Prostate gland (tissue), 2 donors: ENCODE measurements at regions not wholly inside any gene's neighbourhood (a gene's known extent, or its start where the extent isn't known, plus 50 kb on each side); places are given as distances from the start of the nearest gene placed in this dataset.

Source experiments
- DNase-seq: peaks from one replicate; pipeline ENCODE4 v3.0.0-alpha.2; 2019; ENCODE audit warnings: low spot score
- H3K27ac ChIP-seq, 2 donors: fragments of 200-600 bp; sonication (generic); 2 replicates each; pipeline ENCODE4 v1.5.1; 2017 to 2019
- H3K27me3 ChIP-seq: fragments of 200-600 bp; sonication (generic); replicated peaks from 2 replicates; pipeline ENCODE4 v1.5.1; 2019; ENCODE audit not compliant: insufficient read depth
- H3K36me3 ChIP-seq, 2 donors: fragments of 200-600 bp; sonication (generic); 1 replicate in 1 of 2; 2 replicates in 1 of 2; pipeline versions ENCODE4 v1.5.1 to v1.8.1; 2017 to 2019
- H3K4me1 ChIP-seq: fragments of 200-600 bp; sonication (generic); replicated peaks from 2 replicates; pipeline ENCODE4 v1.5.1; 2019
- H3K4me3 ChIP-seq, 2 donors: fragments of 200-600 bp; sonication (generic); 2 replicates each; pipeline ENCODE4 v1.5.1; 2017 to 2019
- H3K9me3 ChIP-seq: fragments of 200-600 bp; sonication (generic); 2 replicates; pipeline ENCODE4 v1.5.1; 2017
- POLR2A ChIP-seq: fragments of 450-650 bp; IDR thresholded peaks from one replicate; pipeline ENCODE4 v1.6.1; 2016; ENCODE audit warnings: antibody characterized with exemption, mild to moderate bottlenecking
- POLR2AphosphoS5 ChIP-seq: sonication (generic); formaldehyde crosslinking; IDR thresholded peaks from one replicate; pipeline ENCODE4 v1.6.1; 2017; ENCODE audit warnings: antibody characterized with exemption
- WGBS: methylation state at CpG from one replicate; pipeline ENCODE4 v1.1.5; 2018; 5-methylcytosine and 5-hydroxymethylcytosine counted together
- intact Hi-C: fragments of 100-400 bp; cut with DNase I; formaldehyde crosslinking; loops from one replicate; pipeline ENCODE4 v1.14.2; 2022
- TF ChIP-seq, protein P1 (sequence below), 4 experiments: fragments of 200-600 bp in 2 of 4; fragments of 450-650 bp in 2 of 4; sonication (generic) in 2 of 4; IDR thresholded peaks; 1 replicate in 3 of 4; 2 replicates in 1 of 4; pipeline ENCODE4 v1.5.1; 2016 to 2019; ENCODE audit warnings: antibody characterized with exemption in 4 of 4, mild to moderate bottlenecking in 2 of 4, moderate library complexity in 2 of 4

- no peaks in the 10 kb centered on the region for H3K9me3 ChIP-seq
- no peak for DNase-seq
- whole genome bisulfite sequencing = 86% methylated on average over 3 of the region's 3 CpGs
- TF ChIP-seq POLR2A (no peak), POLR2AphosphoS5 (no peak)
- TF ChIP-seq, protein P1, sequence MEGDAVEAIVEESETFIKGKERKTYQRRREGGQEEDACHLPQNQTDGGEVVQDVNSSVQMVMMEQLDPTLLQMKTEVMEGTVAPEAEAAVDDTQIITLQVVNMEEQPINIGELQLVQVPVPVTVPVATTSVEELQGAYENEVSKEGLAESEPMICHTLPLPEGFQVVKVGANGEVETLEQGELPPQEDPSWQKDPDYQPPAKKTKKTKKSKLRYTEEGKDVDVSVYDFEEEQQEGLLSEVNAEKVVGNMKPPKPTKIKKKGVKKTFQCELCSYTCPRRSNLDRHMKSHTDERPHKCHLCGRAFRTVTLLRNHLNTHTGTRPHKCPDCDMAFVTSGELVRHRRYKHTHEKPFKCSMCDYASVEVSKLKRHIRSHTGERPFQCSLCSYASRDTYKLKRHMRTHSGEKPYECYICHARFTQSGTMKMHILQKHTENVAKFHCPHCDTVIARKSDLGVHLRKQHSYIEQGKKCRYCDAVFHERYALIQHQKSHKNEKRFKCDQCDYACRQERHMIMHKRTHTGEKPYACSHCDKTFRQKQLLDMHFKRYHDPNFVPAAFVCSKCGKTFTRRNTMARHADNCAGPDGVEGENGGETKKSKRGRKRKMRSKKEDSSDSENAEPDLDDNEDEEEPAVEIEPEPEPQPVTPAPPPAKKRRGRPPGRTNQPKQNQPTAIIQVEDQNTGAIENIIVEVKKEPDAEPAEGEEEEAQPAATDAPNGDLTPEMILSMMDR (IDR thresholded peaks at IDR 0.05) = no peak
- H3K27ac ChIP-seq = no peak overlapping the region
- no peaks in the 10 kb centered on the region for H3K36me3 ChIP-seq
- intact Hi-C loops = no loop called here
- H3K27me3 ChIP-seq = peaks cover 4% of the 10 kb centered on the region
- no peak overlapping the region for H3K4me3 ChIP-seq
- no peaks in the 10 kb centered on the region for H3K4me1 ChIP-seq
Observed at GRCh38 chr5:122673343-122673742, 101.5 kb upstream of the SNX2 start.

DNA sequence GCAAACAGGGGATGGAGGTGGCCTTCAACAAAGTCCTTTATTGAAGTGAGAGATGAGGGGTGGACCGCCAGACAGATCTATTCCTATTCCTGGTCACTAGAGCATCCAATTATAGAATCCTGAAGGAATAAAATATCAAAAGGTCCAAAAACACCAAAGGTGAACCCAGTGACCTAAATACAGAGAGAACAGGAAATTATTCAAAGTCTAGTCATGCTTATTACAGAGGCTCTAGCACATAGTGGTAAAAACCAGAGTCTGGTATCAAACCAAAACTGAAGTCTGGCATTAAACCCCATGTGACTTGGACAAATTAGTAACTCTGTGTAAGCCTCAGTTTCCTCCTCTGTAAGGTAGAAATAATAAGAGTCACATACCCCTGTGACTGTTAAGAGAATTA is 100.5 kb upstream of the SNX2 start:
- H3K27ac ChIP-seq = no peak overlapping the region
- no peak for DNase-seq
- no peaks in the 10 kb centered on the region for H3K36me3 ChIP-seq
- H3K4me1 ChIP-seq = no peaks in the 10 kb centered on the region
- intact Hi-C loops = no loop called here
- TF ChIP-seq POLR2A (no peak), POLR2AphosphoS5 (no peak)
- TF ChIP-seq, protein P1 (IDR thresholded peaks at IDR 0.05) = no peak
- H3K27me3 ChIP-seq = peaks cover 4% of the 10 kb centered on the region
- no peak overlapping the region for H3K4me3 ChIP-seq
- WGBS = 68% methylated on average over 1 of the region's 1 CpG
- H3K9me3 ChIP-seq = no peaks in the 10 kb centered on the region

DNA sequence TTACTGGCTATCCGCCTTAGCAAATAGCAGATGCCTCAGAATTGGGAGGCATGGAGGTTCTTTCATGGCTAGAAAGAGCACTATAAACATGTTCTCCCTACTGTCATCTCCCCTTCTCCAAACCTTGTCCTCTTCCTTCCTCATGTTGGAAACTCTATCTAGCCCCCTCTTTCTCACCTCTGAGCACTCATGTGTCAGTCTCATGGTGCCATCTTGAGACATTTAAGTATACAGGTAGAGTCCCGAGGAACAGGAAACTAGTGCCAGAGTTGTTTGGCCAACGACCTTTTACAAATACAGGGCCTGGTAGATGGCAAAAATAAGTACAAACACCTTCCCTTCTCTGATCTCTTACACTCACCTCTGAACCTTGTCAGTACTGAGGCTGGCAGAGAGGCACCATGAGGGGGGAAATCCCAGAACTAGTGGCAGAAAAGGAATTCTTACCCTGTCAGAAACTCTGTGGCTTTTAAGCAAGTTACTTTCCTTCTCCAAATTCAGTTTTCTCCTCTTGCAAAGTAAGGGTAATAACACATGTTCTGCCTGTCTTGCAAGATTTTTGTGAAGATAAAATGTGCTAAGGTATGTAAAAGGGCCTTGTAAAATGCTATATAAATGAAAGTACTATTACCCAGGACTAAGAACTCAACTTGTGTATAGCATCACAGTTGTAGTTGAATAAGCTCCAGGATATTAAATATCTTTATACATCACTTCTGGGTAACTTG is 94.1 kb upstream of the SNX2 start:
- no peak for TF ChIP-seq POLR2A
- TF ChIP-seq, protein P1 (IDR thresholded peaks at IDR 0.05) = no peak
- TF ChIP-seq POLR2AphosphoS5 = no peak
- intact Hi-C loops = no loop called here
- no peaks in the 10 kb centered on the region for H3K27me3 ChIP-seq
- no peaks in the 10 kb centered on the region for H3K9me3 ChIP-seq
- WGBS = 49% methylated on average over 3 of the region's 3 CpGs
- no peaks in the 10 kb centered on the region for H3K4me1 ChIP-seq
- DNase-seq = no peak
- H3K27ac ChIP-seq = no peak overlapping the region
- no peaks in the 10 kb centered on the region for H3K36me3 ChIP-seq
- no peak overlapping the region for H3K4me3 ChIP-seq

DNA sequence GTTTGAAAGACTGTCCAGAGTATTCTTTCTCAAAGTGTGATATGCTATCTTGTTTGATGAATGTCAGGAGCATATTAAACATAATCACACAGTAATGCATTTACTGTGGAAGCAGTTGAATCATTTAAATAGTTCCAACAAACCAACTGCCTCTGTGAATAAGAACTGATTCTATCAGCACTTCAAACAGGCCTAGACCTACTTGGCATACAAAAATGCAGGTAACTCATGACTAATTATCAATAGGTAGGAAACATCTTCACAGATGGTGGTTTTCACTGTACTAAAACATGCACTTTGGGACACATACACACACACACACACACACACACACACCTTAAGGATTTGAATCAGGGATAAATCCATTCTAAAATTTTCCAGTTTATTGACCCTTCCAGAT is 91.2 kb upstream of the SNX2 start:
- Histone ChIP-seq H3K27ac (no peak overlapping the region), H3K36me3 (no peaks in the 10 kb centered on the region), H3K9me3 (no peaks in the 10 kb centered on the region), H3K27me3 (no peaks in the 10 kb centered on the region), H3K4me3 (no peak overlapping the region), H3K4me1 (no peaks in the 10 kb centered on the region)
- intact Hi-C loops = no loop called here
- no peak for DNase-seq
- TF ChIP-seq POLR2A (no peak), POLR2AphosphoS5 (no peak)
- TF ChIP-seq, protein P1 (IDR thresholded peaks at IDR 0.05) = no peak

GRCh38 chr5:122690266-122690665 is 84.6 kb upstream of the SNX2 start:
- Histone ChIP-seq H3K27me3 (no peaks in the 10 kb centered on the region), H3K4me1 (no peaks in the 10 kb centered on the region), H3K27ac (no peak overlapping the region), H3K4me3 (no peak overlapping the region), H3K36me3 (no peaks in the 10 kb centered on the region), H3K9me3 (no peaks in the 10 kb centered on the region)
- WGBS = 71% methylated on average over 1 of the region's 1 CpG
- TF ChIP-seq POLR2A = no peak
- TF ChIP-seq, protein P1 (IDR thresholded peaks at IDR 0.05) = no peak
- TF ChIP-seq POLR2AphosphoS5 = no peak
- intact Hi-C loops = no loop called here
- no peak for DNase-seq
